OCI-LY3 (cell line): ENCODE measurements at regions not wholly inside any gene's neighbourhood (a gene's known extent, or its start where the extent isn't known, plus 50 kb on each side); places are given as distances from the start of the nearest gene placed in this dataset.
A peak's percentile ranks its signal among the peaks of the same experiment; 100 is the strongest.

Source experiments
- H2AFZ ChIP-seq: fragments of 200-600, 300-600 bp; shearing (Covaris generic); 2 replicates; pipeline ENCODE4 v1.6.0; 2014; ENCODE audit warnings: antibody characterized with exemption, low read depth, low read length
- H3K27ac ChIP-seq: fragments of 200-600, 300-600 bp; sonication (generic); 2 replicates; pipeline ENCODE4 v1.5.1; 2014; ENCODE audit warnings: mild to moderate bottlenecking, low read length, moderate library complexity, mixed read lengths
- H3K27me3 ChIP-seq: fragments of 200-600, 300-600 bp; sonication (generic); 2 replicates; pipeline ENCODE4 v1.6.1; 2014; ENCODE audit warnings: low read depth, low read length, mixed read lengths
- H3K36me3 ChIP-seq: fragments of 200-600, 300-600 bp; sonication (generic); replicated peaks from 2 replicates; pipeline ENCODE3; 2014; ENCODE audit warnings: low read depth, low read length, mixed read lengths
- H3K4me1 ChIP-seq: fragments of 300-600, 200-600 bp; sonication (generic); 2 replicates; pipeline ENCODE4 v1.6.1; 2014; ENCODE audit warnings: low read length, mixed read lengths
- H3K4me2 ChIP-seq: fragments of 200-600, 300-600 bp; sonication (generic); 2 replicates; pipeline ENCODE4 v1.6.1; 2014; ENCODE audit warnings: low read length, mixed read lengths
- H3K4me3 ChIP-seq: fragments of 300-600, 200-600 bp; sonication (generic); 2 replicates; pipeline ENCODE4 v1.5.1; 2014; ENCODE audit warnings: antibody characterized with exemption, mild to moderate bottlenecking, low read length, moderate library complexity
- H3K79me2 ChIP-seq: fragments of 300-600, 200-600 bp; shearing (Covaris generic); 2 replicates; pipeline ENCODE4 v1.6.1; 2014; ENCODE audit warnings: mild to moderate bottlenecking, low read length, mixed read lengths
- H3K9ac ChIP-seq: fragments of 300-600, 200-600 bp; shearing (Covaris generic); 2 replicates; pipeline ENCODE4 v1.6.0; 2014; ENCODE audit warnings: mild to moderate bottlenecking, low read length, moderate library complexity
- H3K9me3 ChIP-seq: fragments of 200-600, 300-600 bp; shearing (Covaris generic); 2 replicates; pipeline ENCODE4 v1.6.1; 2014; ENCODE audit warnings: low read length, mixed read lengths; ENCODE audit not compliant: insufficient read depth
- H4K20me1 ChIP-seq: fragments of 200-600, 300-600 bp; sonication (generic); 2 replicates; pipeline ENCODE4 v1.6.1; 2016; ENCODE audit warnings: low read length, mixed read lengths; ENCODE audit not compliant: insufficient read depth
- EZH2phosphoT487 ChIP-seq: fragments of 200-600 bp; shearing (Covaris generic); IDR thresholded peaks from 2 replicates; pipeline ENCODE4 v1.6.1; 2018; ENCODE audit warnings: antibody characterized with exemption, mixed run types, low read depth
- TF ChIP-seq, protein P1 (sequence below): fragments of 200-600, 300-600 bp; sonication (generic); IDR thresholded peaks from 2 replicates; pipeline ENCODE4 v1.5.1; 2014; ENCODE audit warnings: antibody characterized with exemption, low read length, low read depth

GRCh38 chr3:104886220-104886995 is 480.3 kb upstream of the ALCAM start:
- no peaks in the 10 kb centered on the region for H3K9me3 ChIP-seq
- H3K36me3 ChIP-seq: peaks cover 10% of the 10 kb centered on the region
- 0 out of 2 replicates have a peak overlapping the region, but pooled peaks have one; percentile 7 for H3K4me3 ChIP-seq
- H3K4me2 ChIP-seq: peak overlapping the region; percentile 51
- no peaks in the 10 kb centered on the region for H3K27me3 ChIP-seq
- H4K20me1 ChIP-seq: no peaks in the 10 kb centered on the region
- peak overlapping the region; percentile 85 for H3K27ac ChIP-seq
- peaks cover 33% of the 10 kb centered on the region for H3K4me1 ChIP-seq
- H3K79me2 ChIP-seq: no peaks in the 10 kb centered on the region
- peak overlapping the region; percentile 17; the same call in 1 of the 2 replicates for H2AFZ ChIP-seq
- H3K9ac ChIP-seq: peak overlapping the region; percentile 5; the same call in 1 of the 2 replicates
- no peak for TF ChIP-seq EZH2phosphoT487
- TF ChIP-seq, protein P1, sequence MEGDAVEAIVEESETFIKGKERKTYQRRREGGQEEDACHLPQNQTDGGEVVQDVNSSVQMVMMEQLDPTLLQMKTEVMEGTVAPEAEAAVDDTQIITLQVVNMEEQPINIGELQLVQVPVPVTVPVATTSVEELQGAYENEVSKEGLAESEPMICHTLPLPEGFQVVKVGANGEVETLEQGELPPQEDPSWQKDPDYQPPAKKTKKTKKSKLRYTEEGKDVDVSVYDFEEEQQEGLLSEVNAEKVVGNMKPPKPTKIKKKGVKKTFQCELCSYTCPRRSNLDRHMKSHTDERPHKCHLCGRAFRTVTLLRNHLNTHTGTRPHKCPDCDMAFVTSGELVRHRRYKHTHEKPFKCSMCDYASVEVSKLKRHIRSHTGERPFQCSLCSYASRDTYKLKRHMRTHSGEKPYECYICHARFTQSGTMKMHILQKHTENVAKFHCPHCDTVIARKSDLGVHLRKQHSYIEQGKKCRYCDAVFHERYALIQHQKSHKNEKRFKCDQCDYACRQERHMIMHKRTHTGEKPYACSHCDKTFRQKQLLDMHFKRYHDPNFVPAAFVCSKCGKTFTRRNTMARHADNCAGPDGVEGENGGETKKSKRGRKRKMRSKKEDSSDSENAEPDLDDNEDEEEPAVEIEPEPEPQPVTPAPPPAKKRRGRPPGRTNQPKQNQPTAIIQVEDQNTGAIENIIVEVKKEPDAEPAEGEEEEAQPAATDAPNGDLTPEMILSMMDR: no peak

- Histone ChIP-seq H3K36me3 (peaks cover 10% of the 10 kb centered on the region), H3K27me3 (no peaks in the 10 kb centered on the region), H3K4me2 (peak overlapping the region; percentile 51), H3K4me3 (peak overlapping the region; percentile 11; the same call in 1 of the 2 replicates), H3K4me1 (peaks cover 33% of the 10 kb centered on the region), H4K20me1 (no peaks in the 10 kb centered on the region), H3K79me2 (no peaks in the 10 kb centered on the region), H3K9ac (peak overlapping the region; percentile 5; the same call in 1 of the 2 replicates), H2AFZ (no peak overlapping the region), H3K27ac (peak overlapping the region; percentile 85), H3K9me3 (no peaks in the 10 kb centered on the region)
- TF ChIP-seq, protein P1: no peak
- TF ChIP-seq EZH2phosphoT487: no peak
Observed at GRCh38 chr3:104887069-104887468, 479.6 kb upstream of the ALCAM start.

DNA sequence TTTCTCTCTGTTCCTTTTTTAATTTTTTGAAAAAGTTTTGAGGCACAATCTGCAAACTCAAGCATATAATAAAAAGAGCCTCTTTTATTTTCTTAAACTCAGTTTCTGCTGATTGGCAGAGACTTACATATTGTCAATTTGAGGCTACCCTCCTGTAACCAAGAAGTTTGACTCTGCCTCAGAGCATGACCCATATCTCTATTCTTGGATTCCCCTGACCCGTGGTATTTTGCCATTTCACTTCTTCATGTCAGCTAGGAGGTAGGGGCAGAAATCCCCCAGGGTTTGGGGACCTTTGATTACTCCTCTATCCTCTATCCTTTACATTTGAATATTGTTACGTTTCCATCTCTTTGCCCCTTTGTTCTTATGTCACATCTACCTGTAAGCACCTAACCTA is 479.1 kb upstream of the ALCAM start:
- no peaks in the 10 kb centered on the region for H3K79me2 ChIP-seq
- H3K9me3 ChIP-seq: no peaks in the 10 kb centered on the region
- peak overlapping the region; percentile 18; the same call in 1 of the 2 replicates for H3K9ac ChIP-seq
- H3K4me3 ChIP-seq: 0 out of 2 replicates have a peak overlapping the region, but pooled peaks have one; percentile 4
- no peak for TF ChIP-seq EZH2phosphoT487
- TF ChIP-seq, protein P1: no peak
- H3K36me3 ChIP-seq: peaks cover 10% of the 10 kb centered on the region
- H3K4me2 ChIP-seq: peak overlapping the region; percentile 51
- H3K4me1 ChIP-seq: peaks cover 33% of the 10 kb centered on the region
- H3K27ac ChIP-seq: peak overlapping the region; percentile 85
- no peak overlapping the region for H2AFZ ChIP-seq
- no peaks in the 10 kb centered on the region for H4K20me1 ChIP-seq
- H3K27me3 ChIP-seq: no peaks in the 10 kb centered on the region

DNA sequence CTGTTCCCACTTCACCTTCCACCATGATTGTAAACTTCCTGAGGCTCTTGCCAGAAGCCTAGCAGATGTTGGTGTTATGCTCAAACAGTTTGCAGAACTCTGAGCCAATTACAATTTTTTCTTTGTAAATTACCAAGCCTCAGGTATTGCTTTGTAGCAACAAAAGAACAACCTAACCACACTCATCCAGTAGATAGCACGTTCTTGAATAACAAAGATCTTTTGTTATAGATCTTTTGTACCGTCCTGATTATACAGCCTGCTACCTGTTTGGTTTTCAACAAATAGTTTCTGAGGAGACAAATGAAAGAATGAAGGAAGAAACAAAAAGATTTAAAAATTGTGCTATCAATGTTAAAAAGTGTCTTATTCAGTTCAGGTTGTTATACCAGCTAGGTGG is 474.7 kb upstream of the ALCAM start:
- Histone ChIP-seq H3K27me3 (no peaks in the 10 kb centered on the region), H3K4me3 (no peak overlapping the region), H3K4me1 (peaks cover 13% of the 10 kb centered on the region), H3K4me2 (no peak overlapping the region), H3K9ac (no peak overlapping the region), H3K9me3 (no peaks in the 10 kb centered on the region), H2AFZ (no peak overlapping the region), H3K27ac (no peak overlapping the region), H4K20me1 (no peaks in the 10 kb centered on the region), H3K36me3 (no peaks in the 10 kb centered on the region), H3K79me2 (no peaks in the 10 kb centered on the region)
- no peak for TF ChIP-seq EZH2phosphoT487
- TF ChIP-seq, protein P1: no peak
